ENCODE measurements at regions not wholly inside any gene's neighbourhood (a gene's known extent, or its start where the extent isn't known, plus 50 kb on each side); places are given as distances from the start of the nearest gene placed in this dataset.

DNA sequence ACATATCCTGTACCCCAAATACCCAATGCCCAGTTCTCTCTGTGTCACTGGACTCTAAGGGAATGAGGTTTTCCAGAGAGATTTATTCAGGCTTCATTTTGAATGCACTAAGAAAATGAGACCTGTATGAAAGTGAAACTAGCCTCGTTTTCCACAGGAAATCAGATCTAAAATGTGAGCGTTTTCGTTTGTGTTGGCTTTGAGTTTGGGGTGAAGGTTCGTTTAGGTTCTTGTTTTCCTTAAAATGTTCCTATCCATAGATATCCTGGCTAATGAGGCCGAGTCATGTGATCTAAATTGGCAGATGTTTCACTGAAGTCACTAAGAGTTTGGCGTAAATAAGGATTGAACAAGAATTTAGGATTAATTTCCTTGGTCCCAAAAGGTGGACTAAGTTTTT is 90.9 kb upstream of the BMPER start:
- TF ChIP-seq, protein P1, sequence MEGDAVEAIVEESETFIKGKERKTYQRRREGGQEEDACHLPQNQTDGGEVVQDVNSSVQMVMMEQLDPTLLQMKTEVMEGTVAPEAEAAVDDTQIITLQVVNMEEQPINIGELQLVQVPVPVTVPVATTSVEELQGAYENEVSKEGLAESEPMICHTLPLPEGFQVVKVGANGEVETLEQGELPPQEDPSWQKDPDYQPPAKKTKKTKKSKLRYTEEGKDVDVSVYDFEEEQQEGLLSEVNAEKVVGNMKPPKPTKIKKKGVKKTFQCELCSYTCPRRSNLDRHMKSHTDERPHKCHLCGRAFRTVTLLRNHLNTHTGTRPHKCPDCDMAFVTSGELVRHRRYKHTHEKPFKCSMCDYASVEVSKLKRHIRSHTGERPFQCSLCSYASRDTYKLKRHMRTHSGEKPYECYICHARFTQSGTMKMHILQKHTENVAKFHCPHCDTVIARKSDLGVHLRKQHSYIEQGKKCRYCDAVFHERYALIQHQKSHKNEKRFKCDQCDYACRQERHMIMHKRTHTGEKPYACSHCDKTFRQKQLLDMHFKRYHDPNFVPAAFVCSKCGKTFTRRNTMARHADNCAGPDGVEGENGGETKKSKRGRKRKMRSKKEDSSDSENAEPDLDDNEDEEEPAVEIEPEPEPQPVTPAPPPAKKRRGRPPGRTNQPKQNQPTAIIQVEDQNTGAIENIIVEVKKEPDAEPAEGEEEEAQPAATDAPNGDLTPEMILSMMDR (IDR thresholded peaks at IDR 0.05): no peak
- TF ChIP-seq EZH2 (IDR thresholded peaks at IDR 0.05; ENCODE audit: borderline replicate concordance, insufficient read depth, low read depth, low read length, poor library complexity, severe bottlenecking): no peak
